Tibial nerve (tissue), 4 donors: ENCODE measurements at regions not wholly inside any gene's neighbourhood (a gene's known extent, or its start where the extent isn't known, plus 50 kb on each side); places are given as distances from the start of the nearest gene placed in this dataset. TPM values are rescaled to one million over a fixed set of nuclear protein-coding genes. Genes with fewer than 3 reads are reported as not detected.
"Not testable (repeated sequence)": the region's sequence is repeated elsewhere in the genome, so short reads cannot be mapped to it uniquely, and the experiment has no call there.

Experiments used
- DNase-seq, 2 donors: peaks; one replicate each; pipeline ENCODE4 v3.0.0-alpha.2; 2019; ENCODE audit warnings: low spot score in 2 of 2
- H3K27ac ChIP-seq, 4 donors: fragments of 200-600 bp; sonication (generic) in 3 of 4; one replicate each; pipeline ENCODE4 v1.5.1; 2017 to 2019; ENCODE audit warnings: mild to moderate bottlenecking in 1 of 4
- H3K27me3 ChIP-seq, 2 donors: fragments of 200-600 bp; sonication (generic) in 1 of 2; one replicate each; pipeline versions ENCODE4 v1.5.1 to v1.6.0; 2017 to 2019
- H3K36me3 ChIP-seq, 3 donors: fragments of 200-600 bp; sonication (generic); one replicate each; pipeline ENCODE4 v1.5.1; 2018 to 2019
- H3K4me1 ChIP-seq, 4 donors: fragments of 200-600 bp; sonication (generic) in 3 of 4; one replicate each; pipeline ENCODE4 v1.5.1; 2017 to 2019
- H3K4me3 ChIP-seq, 4 donors: fragments of 200-600 bp; sonication (generic) in 3 of 4; one replicate each; pipeline ENCODE4 v1.5.1; 2017 to 2019; ENCODE audit warnings: mild to moderate bottlenecking in 1 of 4, moderate library complexity in 1 of 4
- H3K9me3 ChIP-seq, 4 donors: fragments of 200-600 bp; sonication (generic) in 3 of 4; one replicate each; pipeline ENCODE4 v1.5.1; 2017 to 2019
- CTCF ChIP-seq, 5 experiments: fragments of 200-600 bp in 3 of 5; fragments of 450-650 bp in 2 of 5; sonication (generic) in 3 of 5; IDR thresholded peaks; one replicate each; pipeline ENCODE4 v1.5.1; 2016 to 2019; ENCODE audit warnings: antibody characterized with exemption in 5 of 5, mild to moderate bottlenecking in 3 of 5, moderate library complexity in 2 of 5
- EP300 ChIP-seq, 2 donors: sonication (generic); formaldehyde crosslinking; IDR thresholded peaks; one replicate each; pipeline ENCODE4 v1.6.1; 2017; ENCODE audit warnings: antibody characterized with exemption in 2 of 2, mild to moderate bottlenecking in 1 of 2
- POLR2A ChIP-seq, 2 donors: fragments of 450-650 bp; IDR thresholded peaks; one replicate each; pipeline ENCODE4 v1.6.1; 2017; ENCODE audit warnings: antibody characterized with exemption in 2 of 2, mild to moderate bottlenecking in 2 of 2, moderate library complexity in 2 of 2
- WGBS, 2 donors: methylation state at CpG; one replicate each; pipeline ENCODE4 v1.1.5; 2018; 5-methylcytosine and 5-hydroxymethylcytosine counted together
- small RNA-seq: library from RNA; depleted of rRNA; stranded (forward); fragments of <200 nt; gene quantifications from one replicate; pipeline ENCODE3, GENCODE V24; 2016

- no peak overlapping the region for H3K4me3 ChIP-seq
- TF ChIP-seq CTCF (IDR thresholded peaks at IDR 0.05) (no peak), EP300 (IDR thresholded peaks at IDR 0.05) (no peak), POLR2A (IDR thresholded peaks at IDR 0.05) (no peak)
- H3K4me1 ChIP-seq = no peaks in the 10 kb centered on the region
- DNase-seq = no peak
- 94 to 95% methylated on average over 32 of the region's 32 CpGs for WGBS, 2 donors
- H3K27ac ChIP-seq = no peak overlapping the region
- peaks cover 0 to 5% (median 0%) of the 10 kb centered on the region in 4 donors for H3K9me3 ChIP-seq
- H3K36me3 ChIP-seq = no peaks in the 10 kb centered on the region
- no peaks in the 10 kb centered on the region for H3K27me3 ChIP-seq
Measured at GRCh38 chr2:131966256-131966655, 195.5 kb downstream of the ANKRD30BL start.

- H3K9me3 ChIP-seq, DNase-seq, H3K27me3 ChIP-seq, H3K4me1 ChIP-seq, H3K27ac ChIP-seq, H3K4me3 ChIP-seq, H3K36me3 ChIP-seq: not testable (repeated sequence)
- 39 to 44% methylated on average over 2 of the region's 2 CpGs for WGBS, 2 donors
Measured at GRCh38 chr2:131958019-131958609, 203.6 kb downstream of the ANKRD30BL start.

- not testable (repeated sequence) for H3K9me3 ChIP-seq, H3K4me3 ChIP-seq, H3K4me1 ChIP-seq
Measured at GRCh38 chr2:131948641-131949040, 213.1 kb downstream of the ANKRD30BL start.

DNA sequence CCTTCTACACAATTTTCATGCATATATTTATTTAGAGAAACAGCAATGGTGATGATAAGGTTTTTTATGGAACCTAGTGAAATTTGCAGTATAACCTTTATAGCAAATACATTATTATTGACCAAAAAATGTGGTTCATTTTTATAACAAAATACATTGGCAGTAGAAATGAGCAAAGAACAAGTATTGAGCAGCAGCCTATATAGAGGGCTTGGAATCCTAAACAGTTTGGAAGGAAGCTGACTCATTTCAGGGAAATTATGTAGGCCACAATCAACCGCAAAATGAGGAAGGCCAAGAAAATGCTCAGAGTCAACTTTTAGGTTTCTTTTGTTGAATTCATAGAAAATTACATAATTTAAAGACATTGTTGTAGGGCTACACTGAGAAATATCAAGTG lies 238.5 kb downstream of the ANKRD30BL start:
- not testable (repeated sequence) for H3K27me3 ChIP-seq, H3K9me3 ChIP-seq, H3K27ac ChIP-seq, H3K4me3 ChIP-seq, H3K36me3 ChIP-seq, DNase-seq, H3K4me1 ChIP-seq
- 26 to 32% methylated on average over 1 of the region's 1 CpG for WGBS, 2 donors

More at GRCh38 chr2:131948641-131949040, 213.1 kb downstream of the ANKRD30BL start:
- not testable (repeated sequence) for H3K27me3 ChIP-seq, H3K36me3 ChIP-seq, DNase-seq, H3K27ac ChIP-seq

GRCh38 chr2:131922854-131923253 lies 238.9 kb downstream of the ANKRD30BL start:
- H3K4me1 ChIP-seq, H3K4me3 ChIP-seq, H3K36me3 ChIP-seq, H3K9me3 ChIP-seq, H3K27me3 ChIP-seq, H3K27ac ChIP-seq, DNase-seq: not testable (repeated sequence)
- WGBS, 2 donors = 51 to 69% methylated on average over 2 of the region's 2 CpGs

Small RNA genes in the stretch of these regions (small RNA-seq; reads per million reads assigned to genes)
- gene AC093787.1 = not detected
